ENCODE measurements at regions not wholly inside any gene's neighbourhood (a gene's known extent, or its start where the extent isn't known, plus 50 kb on each side); places are given as distances from the start of the nearest gene placed in this dataset.

GRCh38 chr1:30088594-30088993, 634.8 kb downstream of the MATN1 start:
- CTCF ChIA-PET: no interaction called here
- intact Hi-C loops (cut with micrococcal nuclease): loop anchor here (5.0 to 10.0 kb wide), 2 partner anchors 214 to 619 kb away; no protein-coding TSS in a partner anchor
- TF ChIP-seq POLR2A (IDR thresholded peaks at IDR 0.05; ENCODE audit: borderline replicate concordance, extremely low read depth, insufficient read depth, insufficient read length) (no peak), SP1 (IDR thresholded peaks at IDR 0.05; ENCODE audit: low read depth) (no peak), ZNF274 (IDR thresholded peaks at IDR 0.05; ENCODE audit: low read depth, low read length) (no peak)

GRCh38 chr1:30087465-30087864, 635.9 kb downstream of the MATN1 start:
- Histone ChIP-seq H3K27ac (ENCODE audit: low read depth, low read length) (no peak overlapping the region), H3K9me3 (ENCODE audit: control insufficient read depth in 1 of 2, insufficient read depth in 1 of 2, low read depth in 1 of 2, low read length in 2 of 2) (peaks cover 0 to 12% of the 10 kb centered on the region in 2 experiments; a peak in 1 of 4 replicates), H2AFZ (ENCODE audit: low read depth, low read length, poor library complexity, severe bottlenecking) (no peak overlapping the region), H3K4me1 (ENCODE audit: control insufficient read depth in 1 of 2, insufficient read depth in 2 of 2, low read length in 2 of 2) (peaks cover 16 to 31% of the 10 kb centered on the region in 2 experiments), H3K4me2 (ENCODE audit: low read length) (no peak overlapping the region), H3K9ac (ENCODE audit: low read length) (no peak overlapping the region), H3K4me3 (replicated peaks in 1 of 2; ENCODE audit: low read depth in 1 of 2, low read length in 2 of 2) (no peak overlapping the region), H3K9me2 (ENCODE audit: insufficient read depth) (no peaks in the 10 kb centered on the region), H3K79me2 (ENCODE audit: insufficient read depth, low read length) (no peaks in the 10 kb centered on the region), H3K27me3 (ENCODE audit: insufficient read depth, low read length) (no peaks in the 10 kb centered on the region), H3K36me3 (ENCODE audit: control insufficient read depth in 1 of 2, insufficient read depth in 2 of 2, low read length in 2 of 2) (no peaks in the 10 kb centered on the region), H4K20me1 (ENCODE audit: insufficient read depth) (no peaks in the 10 kb centered on the region)
- intact Hi-C loops (cut with micrococcal nuclease): loop anchor here (1.0 to 10.0 kb wide), 3 partner anchors 213 to 620 kb away; no protein-coding TSS in a partner anchor
- peak; percentile 35; the same call in 1 of the 2 replicates for ATAC-seq
- ChIA-PET POLR2A (no interaction called here), RAD21 (ENCODE audit: low non-redundant PET in 1 of 2, low total read pairs in 2 of 2, uncharacterized antibody in 2 of 2, unreplicated experiment in 2 of 2) (interaction anchor here (0.6 to 1.6 kb wide), 2 partner anchors 295 to 599 kb away, joined by 4 to 5 read pairs; no protein-coding TSS in a partner anchor), CTCF (interaction anchor here (0.6 to 1.7 kb wide), 9 partner anchors 14 to 396 kb away, joined by 3 to 8 read pairs (median 4); no protein-coding TSS in a partner anchor)
- TF ChIP-seq SP1 (IDR thresholded peaks at IDR 0.05; ENCODE audit: low read depth): no peak
- no peak for TF ChIP-seq EGR1 (IDR thresholded peaks at IDR 0.05; ENCODE audit: low read depth)
- peak; percentile 21 to 65 (median 48); a peak in 4 of 6 replicates for TF ChIP-seq CTCF (IDR thresholded peaks at IDR 0.05 in 2 of 3, conservative IDR thresholded peaks at IDR 0.05 in 1 of 3; ENCODE audit: borderline replicate concordance in 1 of 3, insufficient read depth in 1 of 3, low read depth in 2 of 3, low read length in 2 of 3)
- TF ChIP-seq RAD21 (IDR thresholded peaks at IDR 0.05; ENCODE audit: low read depth): 0 out of 2 replicates have a peak, but pooled peaks have one; percentile 21
- no peak for TF ChIP-seq REST (IDR thresholded peaks at IDR 0.05; ENCODE audit: low read depth)
- no peak for TF ChIP-seq MAX (IDR thresholded peaks at IDR 0.05)
- no TSS peak for BruUV-seq (replicated peaks)
- DNase-seq (ENCODE audit: low read depth, low spot score): no peak

More at GRCh38 chr1:30088594-30088993, 634.8 kb downstream of the MATN1 start:
- Histone ChIP-seq H3K9me2 (ENCODE audit: insufficient read depth) (no peaks in the 10 kb centered on the region), H3K4me2 (ENCODE audit: low read length) (no peak overlapping the region), H3K27ac (ENCODE audit: low read depth, low read length) (no peak overlapping the region), H3K79me2 (ENCODE audit: insufficient read depth, low read length) (no peaks in the 10 kb centered on the region), H3K27me3 (ENCODE audit: insufficient read depth, low read length) (no peaks in the 10 kb centered on the region), H4K20me1 (ENCODE audit: insufficient read depth) (no peaks in the 10 kb centered on the region), H3K9ac (ENCODE audit: low read length) (no peak overlapping the region), H3K36me3 (ENCODE audit: control insufficient read depth in 1 of 2, insufficient read depth in 2 of 2, low read length in 2 of 2) (no peaks in the 10 kb centered on the region), H2AFZ (ENCODE audit: low read depth, low read length, poor library complexity, severe bottlenecking) (no peak overlapping the region), H3K4me3 (replicated peaks in 1 of 2; ENCODE audit: low read depth in 1 of 2, low read length in 2 of 2) (no peak overlapping the region), H3K9me3 (ENCODE audit: control insufficient read depth in 1 of 2, insufficient read depth in 1 of 2, low read depth in 1 of 2, low read length in 2 of 2) (peaks cover 0 to 12% of the 10 kb centered on the region in 2 experiments; a peak in 1 of 4 replicates), H3K4me1 (ENCODE audit: control insufficient read depth in 1 of 2, insufficient read depth in 2 of 2, low read length in 2 of 2) (peaks cover 12 to 22% of the 10 kb centered on the region in 2 experiments)
- ChIA-PET RAD21 (ENCODE audit: low non-redundant PET in 1 of 2, low total read pairs in 2 of 2, uncharacterized antibody in 2 of 2, unreplicated experiment in 2 of 2) (no interaction called here), POLR2A (no interaction called here)
- ATAC-seq (no peak), DNase-seq (ENCODE audit: low read depth, low spot score) (no peak)
- BruUV-seq (replicated peaks): no TSS peak

All from HCT116 (cell line).